ENCODE measurements at regions not wholly inside any gene's neighbourhood (a gene's known extent, or its start where the extent isn't known, plus 50 kb on each side); places are given as distances from the start of the nearest gene placed in this dataset.
"Not testable (repeated sequence)": the region's sequence is repeated elsewhere in the genome, so short reads cannot be mapped to it uniquely, and the experiment has no call there.

- Histone ChIP-seq H3K4me3 (no peak overlapping the region), H3K27ac (no peak overlapping the region), H3K27me3 (no peaks in the 10 kb centered on the region), H3K36me3 (no peaks in the 10 kb centered on the region), H3K9me3 (no peaks in the 10 kb centered on the region), H3K4me1 (no peaks in the 10 kb centered on the region)
- intact Hi-C loops (cut with DNase I; ENCODE audit: low total_unique reads): no loop called here
- DNase-seq (ENCODE audit: low spot score in 2 of 2): no peak
- no peak for TF ChIP-seq POLR2AphosphoS5 (IDR thresholded peaks at IDR 0.05)
Observed at GRCh38 chr7:85261336-85261735, 74.5 kb upstream of the SEMA3D start.

GRCh38 chr7:85249787-85250186, 62.9 kb upstream of the SEMA3D start:
- intact Hi-C loops (cut with DNase I; ENCODE audit: low total_unique reads); H3K27ac ChIP-seq; H3K36me3 ChIP-seq; H3K27me3 ChIP-seq; DNase-seq (ENCODE audit: low spot score in 2 of 2); H3K9me3 ChIP-seq; H3K4me1 ChIP-seq; H3K4me3 ChIP-seq: not testable (repeated sequence)

GRCh38 chr7:85239109-85239508, 52.3 kb upstream of the SEMA3D start:
- no peak for DNase-seq (ENCODE audit: low spot score in 2 of 2)
- H3K4me3 ChIP-seq: no peak overlapping the region
- H3K36me3 ChIP-seq: no peaks in the 10 kb centered on the region
- no peaks in the 10 kb centered on the region for H3K4me1 ChIP-seq
- TF ChIP-seq POLR2AphosphoS5 (IDR thresholded peaks at IDR 0.05): no peak
- TF ChIP-seq CTCF (IDR thresholded peaks at IDR 0.05): no peak
- no peak for TF ChIP-seq POLR2A (IDR thresholded peaks at IDR 0.05)
- no peaks in the 10 kb centered on the region for H3K27me3 ChIP-seq
- no peaks in the 10 kb centered on the region for H3K9me3 ChIP-seq
- intact Hi-C loops (cut with DNase I; ENCODE audit: low total_unique reads): no loop called here
- H3K27ac ChIP-seq: no peak overlapping the region

- Histone ChIP-seq H3K4me1 (no peaks in the 10 kb centered on the region), H3K27ac (no peak overlapping the region), H3K9me3 (no peaks in the 10 kb centered on the region), H3K4me3 (no peak overlapping the region), H3K36me3 (no peaks in the 10 kb centered on the region), H3K27me3 (no peaks in the 10 kb centered on the region)
- no peak for DNase-seq (ENCODE audit: low spot score in 2 of 2)
- intact Hi-C loops (cut with DNase I; ENCODE audit: low total_unique reads): no loop called here
- TF ChIP-seq POLR2AphosphoS5 (IDR thresholded peaks at IDR 0.05): no peak
- no peak for TF ChIP-seq POLR2A (IDR thresholded peaks at IDR 0.05)
- TF ChIP-seq CTCF (IDR thresholded peaks at IDR 0.05): no peak
Observed at GRCh38 chr7:85237721-85238120, 50.9 kb upstream of the SEMA3D start.

All from breast epithelium (tissue), 4 donors.